ENCODE measurements at regions not wholly inside any gene's neighbourhood (a gene's known extent, or its start where the extent isn't known, plus 50 kb on each side); places are given as distances from the start of the nearest gene placed in this dataset.

DNA sequence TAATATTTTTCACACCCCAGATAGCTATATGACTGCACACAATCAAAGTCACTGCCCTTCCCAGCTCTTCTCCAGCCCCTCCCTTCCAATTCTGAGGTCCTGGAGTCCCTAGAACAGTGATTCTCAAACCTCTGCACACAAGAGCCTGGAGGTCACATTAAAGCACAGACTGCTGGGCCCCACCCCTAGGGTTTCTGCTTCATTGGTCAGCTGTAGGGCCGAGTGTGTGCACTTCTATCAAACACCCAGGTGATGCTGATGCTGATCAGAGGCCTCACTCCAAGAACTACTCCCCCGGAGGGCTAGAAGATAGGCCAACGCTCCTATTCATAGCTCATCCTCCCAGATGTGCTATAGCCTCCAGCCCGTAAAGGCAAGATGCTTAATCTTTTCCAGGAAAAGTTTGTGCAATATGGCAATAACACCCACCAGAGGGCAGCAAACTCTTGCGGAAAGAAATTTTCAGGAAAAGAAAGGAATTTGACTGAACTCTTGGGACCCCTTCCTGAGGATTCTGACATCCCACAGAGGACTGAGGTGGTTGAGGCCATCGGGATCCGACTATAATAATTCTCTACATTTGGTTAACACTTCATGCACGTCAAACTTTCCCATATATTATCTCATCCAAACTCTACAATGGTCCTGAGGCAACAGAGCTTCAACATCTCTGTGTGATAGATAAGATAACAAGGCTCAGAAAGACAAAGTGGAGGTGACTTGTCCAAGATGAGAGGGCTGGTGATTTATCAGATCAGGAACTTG is 194.2 kb upstream of the PKDCC start:
- Histone ChIP-seq H3K4me1 (ENCODE audit: control insufficient read depth, insufficient read depth, low read length) (no peaks in the 10 kb centered on the region), H4K20me1 (ENCODE audit: control insufficient read depth, insufficient read depth) (no peaks in the 10 kb centered on the region), H3K36me3 (ENCODE audit: control insufficient read depth in 2 of 2, insufficient read depth in 2 of 2, low read length in 1 of 2) (no peaks in the 10 kb centered on the region), H3K9me3 (replicated peaks; ENCODE audit: control insufficient read depth, insufficient read depth, low read length) (no peaks in the 10 kb centered on the region), H3K27ac (ENCODE audit: control insufficient read depth, insufficient read depth) (no peak overlapping the region), H2AFZ (ENCODE audit: control insufficient read depth, low read depth, low read length) (no peak overlapping the region), H3K9ac (ENCODE audit: control insufficient read depth, insufficient read depth, low read length) (no peak overlapping the region), H3K27me3 (replicated peaks in 1 of 2; ENCODE audit: control insufficient read depth in 2 of 2, insufficient read depth in 2 of 2, low read length in 1 of 2) (no peaks in the 10 kb centered on the region; a peak in 1 of 4 replicates), H3K4me2 (ENCODE audit: control insufficient read depth, insufficient read depth) (no peak overlapping the region), H3K79me2 (ENCODE audit: control insufficient read depth, insufficient read depth, low read length) (no peaks in the 10 kb centered on the region), H3K4me3 (no peak overlapping the region)
- no peak for FAIRE-seq
- ChIA-PET RAD21 (ENCODE audit: unreplicated experiment) (interaction anchor here (0.9 to 2.4 kb wide), 9 partner anchors 8 to 235 kb away, joined by 3 to 13 read pairs (median 5); no protein-coding TSS in a partner anchor), SMC1A (ENCODE audit: uncharacterized antibody, unreplicated experiment) (interaction anchor here (0.5 to 2.8 kb wide), 9 partner anchors 12 to 556 kb away, joined by 3 to 19 read pairs (median 4); no protein-coding TSS in a partner anchor), POLR2A (no interaction called here), CTCF (interaction anchor here (0.6 to 6.8 kb wide), 14 partner anchors 12 to 474 kb away, joined by 3 to 110 read pairs (median 4); no protein-coding TSS in a partner anchor)
- BruUV-seq (replicated peaks): no TSS peak
- DNase-seq (ENCODE audit: low read depth, low spot score): no peak
- peak; percentile 47 for ATAC-seq
- 5% methylated on average over 8 of the region's 8 CpGs for WGBS (ENCODE audit: insufficient coverage, insufficient replicate concordance, low lambda C conversion rate, missing lambda C conversion rate)
- intact Hi-C loops (cut with micrococcal nuclease; ENCODE audit: unreplicated experiment) (loop anchor here (1.0 kb wide), 1 partner anchor 233 kb away; no protein-coding TSS in a partner anchor), in situ Hi-C loops (cut with MboI) (loop anchor here (25.0 kb wide), 1 partner anchor 809 kb away; no protein-coding TSS in a partner anchor)
- TF ChIP-seq, protein P1, sequence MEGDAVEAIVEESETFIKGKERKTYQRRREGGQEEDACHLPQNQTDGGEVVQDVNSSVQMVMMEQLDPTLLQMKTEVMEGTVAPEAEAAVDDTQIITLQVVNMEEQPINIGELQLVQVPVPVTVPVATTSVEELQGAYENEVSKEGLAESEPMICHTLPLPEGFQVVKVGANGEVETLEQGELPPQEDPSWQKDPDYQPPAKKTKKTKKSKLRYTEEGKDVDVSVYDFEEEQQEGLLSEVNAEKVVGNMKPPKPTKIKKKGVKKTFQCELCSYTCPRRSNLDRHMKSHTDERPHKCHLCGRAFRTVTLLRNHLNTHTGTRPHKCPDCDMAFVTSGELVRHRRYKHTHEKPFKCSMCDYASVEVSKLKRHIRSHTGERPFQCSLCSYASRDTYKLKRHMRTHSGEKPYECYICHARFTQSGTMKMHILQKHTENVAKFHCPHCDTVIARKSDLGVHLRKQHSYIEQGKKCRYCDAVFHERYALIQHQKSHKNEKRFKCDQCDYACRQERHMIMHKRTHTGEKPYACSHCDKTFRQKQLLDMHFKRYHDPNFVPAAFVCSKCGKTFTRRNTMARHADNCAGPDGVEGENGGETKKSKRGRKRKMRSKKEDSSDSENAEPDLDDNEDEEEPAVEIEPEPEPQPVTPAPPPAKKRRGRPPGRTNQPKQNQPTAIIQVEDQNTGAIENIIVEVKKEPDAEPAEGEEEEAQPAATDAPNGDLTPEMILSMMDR (IDR thresholded peaks at IDR 0.05 in 2 of 3, conservative IDR thresholded peaks at IDR 0.05 in 1 of 3; ENCODE audit: control insufficient read depth in 2 of 3, extremely low read depth in 1 of 3, insufficient read depth in 1 of 3, low read depth in 3 of 3, low read length in 3 of 3): peak; percentile 49 to 58 (median 57); a peak in 5 of 6 replicates
- TF ChIP-seq NRF1 (conservative IDR thresholded peaks at IDR 0.05; ENCODE audit: low read depth, low read length): no peak
- peak; percentile 78 for TF ChIP-seq RAD21 (IDR thresholded peaks at IDR 0.05; ENCODE audit: insufficient read depth, low read depth, low read length)
- TF ChIP-seq SMC3 (IDR thresholded peaks at IDR 0.05; ENCODE audit: borderline replicate concordance, low read length): peak; percentile 63
- TF ChIP-seq ZNF217 (IDR thresholded peaks at IDR 0.05): no peak

Measured in GM12878 (cell line).